Body of pancreas (tissue), 4 donors: ENCODE measurements at regions not wholly inside any gene's neighbourhood (a gene's known extent, or its start where the extent isn't known, plus 50 kb on each side); places are given as distances from the start of the nearest gene placed in this dataset.

ENCODE experiments used
- ATAC-seq: fragments of 150-250 bp; one replicate; pipeline ENCODE4 v1.9.1; 2016
- DNase-seq, 4 donors: peaks; one replicate each; pipeline ENCODE4 v3.0.0-alpha.2; 2019
- H3K27ac ChIP-seq, 4 donors: fragments of 200-600 bp; sonication (generic); 1 replicate in 3 of 4; 2 replicates in 1 of 4; pipeline versions ENCODE4 v1.5.1 to v1.6.1; 2016 to 2019; ENCODE audit warnings: mild to moderate bottlenecking in 1 of 4, mixed read lengths in 1 of 4, moderate library complexity in 1 of 4
- H3K27me3 ChIP-seq, 2 donors: fragments of 200-600 bp; sonication (generic); one replicate each; pipeline ENCODE4 v1.6.0; 2016; ENCODE audit warnings: mild to moderate bottlenecking in 1 of 2
- H3K36me3 ChIP-seq, 2 donors: fragments of 200-600 bp; sonication (generic); replicated peaks in 1 of 2; 2 replicates each; pipeline ENCODE4 v1.5.1; 2016; ENCODE audit warnings: low read depth in 2 of 2; ENCODE audit not compliant: insufficient read depth in 1 of 2
- H3K4me1 ChIP-seq: fragments of 200-600 bp; sonication (generic); one replicate; pipeline ENCODE4 v1.6.0; 2016
- H3K4me3 ChIP-seq, 2 donors: fragments of 200-600 bp; sonication (generic); 1 replicate in 1 of 2; 2 replicates in 1 of 2; pipeline ENCODE4 v1.5.1; 2016 to 2019
- H3K9me3 ChIP-seq, 3 donors: fragments of 200-600 bp; sonication (generic); 1 replicate in 2 of 3; 2 replicates in 1 of 3; pipeline ENCODE4 v1.5.1; 2016
- CTCF ChIP-seq, 7 experiments: fragments of 450-650 bp in 4 of 7; fragments of 200-600 bp in 3 of 7; sonication (generic) in 3 of 7; IDR thresholded peaks; one replicate each; pipeline ENCODE4 v1.5.1; 2016 to 2019; ENCODE audit warnings: antibody characterized with exemption in 7 of 7
- POLR2A ChIP-seq, 3 donors: fragments of 450-650 bp; IDR thresholded peaks; one replicate each; pipeline ENCODE4 v1.6.1; 2016; ENCODE audit warnings: antibody characterized with exemption in 3 of 3, mild to moderate bottlenecking in 2 of 3
- WGBS, 2 donors: methylation state at CpG; one replicate each; pipeline ENCODE4 v1.1.5; 2017; 5-methylcytosine and 5-hydroxymethylcytosine counted together
- intact Hi-C: fragments of 100-400 bp; cut with DNase I; formaldehyde crosslinking; loops from one replicate; pipeline ENCODE4 v1.15.1; 2023

DNA sequence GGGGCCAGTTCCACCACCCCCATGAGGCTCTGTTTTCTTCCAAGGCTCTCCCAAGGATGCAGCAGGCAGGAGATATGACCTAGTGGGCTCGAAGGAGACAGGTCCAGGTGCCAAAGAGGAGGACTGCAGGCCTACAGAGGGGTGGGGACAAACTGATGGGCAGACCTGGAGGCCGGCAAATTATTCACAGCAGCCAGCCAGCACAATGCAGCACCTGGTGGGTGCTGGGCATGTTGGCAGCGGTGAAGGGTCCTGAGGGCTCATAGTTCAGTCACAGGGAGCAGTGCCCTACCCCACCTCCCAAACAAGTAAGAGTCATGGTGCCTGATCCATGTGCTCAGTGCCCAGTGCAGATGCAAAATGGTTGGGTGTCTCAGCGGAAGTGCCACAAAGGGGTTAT is 171.7 kb downstream of the ABHD5 start:
- Histone ChIP-seq H3K4me3 (no peak overlapping the region), H3K4me1 (no peaks in the 10 kb centered on the region), H3K9me3 (no peaks in the 10 kb centered on the region), H3K27ac (no peak overlapping the region), H3K27me3 (no peaks in the 10 kb centered on the region), H3K36me3 (no peaks in the 10 kb centered on the region)
- DNase-seq: no peak
- ATAC-seq: no peak
- no peak for TF ChIP-seq POLR2A (IDR thresholded peaks at IDR 0.05)
- TF ChIP-seq CTCF (IDR thresholded peaks at IDR 0.05): no peak
- intact Hi-C loops: no loop called here
- 68 to 78% methylated on average over 4 of the region's 4 CpGs for WGBS, 2 donors

- 86 to 87% methylated on average over 5 to 8 of the region's 8 CpGs for WGBS, 2 donors
- H3K27me3 ChIP-seq: no peaks in the 10 kb centered on the region
- no peaks in the 10 kb centered on the region for H3K36me3 ChIP-seq
- TF ChIP-seq CTCF (IDR thresholded peaks at IDR 0.05): no peak
- TF ChIP-seq POLR2A (IDR thresholded peaks at IDR 0.05): no peak
- intact Hi-C loops: no loop called here
- ATAC-seq (no peak), DNase-seq (no peak)
- no peaks in the 10 kb centered on the region for H3K9me3 ChIP-seq
- no peak overlapping the region for H3K4me3 ChIP-seq
- no peaks in the 10 kb centered on the region for H3K4me1 ChIP-seq
- H3K27ac ChIP-seq: no peak overlapping the region
Observed at GRCh38 chr3:43862992-43863805, 172.5 kb downstream of the ABHD5 start.

- TF ChIP-seq POLR2A (IDR thresholded peaks at IDR 0.05) (no peak), CTCF (IDR thresholded peaks at IDR 0.05) (no peak)
- H3K4me3 ChIP-seq: no peak overlapping the region
- H3K36me3 ChIP-seq: no peaks in the 10 kb centered on the region
- no peak overlapping the region for H3K27ac ChIP-seq
- no peaks in the 10 kb centered on the region for H3K9me3 ChIP-seq
- intact Hi-C loops: no loop called here
- H3K27me3 ChIP-seq: no peaks in the 10 kb centered on the region
- DNase-seq (no peak), ATAC-seq (no peak)
- WGBS, 2 donors: 42 to 57% methylated on average over 6 of the region's 6 CpGs
- no peaks in the 10 kb centered on the region for H3K4me1 ChIP-seq
Observed at GRCh38 chr3:43863966-43864933, 173.5 kb downstream of the ABHD5 start.

DNA sequence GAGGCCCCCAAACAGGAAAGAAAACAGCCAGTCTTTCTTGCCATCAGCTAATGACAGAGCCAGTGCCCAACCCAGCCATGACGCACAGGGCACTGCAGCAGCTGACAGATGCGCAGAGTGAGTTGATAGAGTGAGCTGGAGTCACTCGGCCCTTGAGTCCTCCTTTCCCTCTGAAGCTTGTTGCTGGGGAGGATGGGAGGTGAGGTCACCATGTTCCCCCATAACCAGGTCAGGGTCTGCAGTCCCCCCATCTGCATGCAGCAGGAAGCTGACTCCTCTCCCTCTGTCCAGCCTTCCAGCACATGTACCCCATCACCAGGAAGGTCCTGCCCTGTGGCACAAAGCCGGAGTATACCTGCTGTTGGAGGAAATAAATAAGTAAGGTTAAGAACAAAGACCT is 174.6 kb downstream of the ABHD5 start:
- H3K36me3 ChIP-seq: no peaks in the 10 kb centered on the region
- H3K9me3 ChIP-seq: no peaks in the 10 kb centered on the region
- no peaks in the 10 kb centered on the region for H3K27me3 ChIP-seq
- H3K4me3 ChIP-seq: no peak overlapping the region
- WGBS, 2 donors: 86 to 87% methylated on average over 4 of the region's 4 CpGs
- DNase-seq: no peak
- no peak overlapping the region for H3K27ac ChIP-seq
- H3K4me1 ChIP-seq: peaks cover 4% of the 10 kb centered on the region
- no peak for ATAC-seq
- intact Hi-C loops: no loop called here
- TF ChIP-seq CTCF (IDR thresholded peaks at IDR 0.05) (no peak), POLR2A (IDR thresholded peaks at IDR 0.05) (no peak)
